Fibroblast of lung (primary cell): ENCODE measurements at regions not wholly inside any gene's neighbourhood (a gene's known extent, or its start where the extent isn't known, plus 50 kb on each side); places are given as distances from the start of the nearest gene placed in this dataset.

Experiments
- DNase-seq, 2 donors: peaks; one replicate each; pipeline versions ENCODE4 v3.0.0 to v3.0.0-alpha.2; 2010; ENCODE audit warnings: low read depth in 2 of 2
- H2AFZ ChIP-seq: 2 replicates; pipeline ENCODE4 v1.5.1; 2012; ENCODE audit warnings: low read length, control low read depth, inconsistent platforms
- H3K27ac ChIP-seq: 2 replicates; pipeline ENCODE4 v1.5.1; 2011; ENCODE audit warnings: low read length, control low read depth; ENCODE audit not compliant: insufficient read depth
- H3K27me3 ChIP-seq: 2 replicates; pipeline ENCODE4 v1.5.1; 2011; ENCODE audit warnings: mild to moderate bottlenecking, low read length; ENCODE audit not compliant: control insufficient read depth, insufficient read depth
- H3K36me3 ChIP-seq: 2 replicates; pipeline ENCODE4 v1.5.1; 2011; ENCODE audit warnings: low read length; ENCODE audit not compliant: control insufficient read depth, insufficient read depth
- H3K4me1 ChIP-seq: 2 replicates; pipeline ENCODE4 v1.5.1; 2011; ENCODE audit warnings: low read length; ENCODE audit not compliant: control insufficient read depth, insufficient read depth; ENCODE audit errors: extremely low read depth
- H3K4me2 ChIP-seq: 2 replicates; pipeline ENCODE4 v1.5.1; 2011; ENCODE audit warnings: low read length, control low read depth; ENCODE audit not compliant: insufficient read depth; ENCODE audit errors: extremely low read depth
- H3K4me3 ChIP-seq, 4 experiments: fragments of 200-600 bp in 1 of 4; sonication (generic) in 1 of 4; replicated peaks in 1 of 4; 2 replicates each; pipeline ENCODE4 v1.5.1; 2011 to 2016; ENCODE audit warnings: low read length in 4 of 4, low read depth in 3 of 4, mild to moderate bottlenecking in 3 of 4, control low read depth in 2 of 4, inconsistent platforms in 1 of 4, mixed read lengths in 1 of 4; ENCODE audit not compliant: insufficient read depth in 1 of 4; ENCODE audit errors: control extremely low read depth in 1 of 4
- H3K79me2 ChIP-seq: 2 replicates; pipeline ENCODE4 v1.5.1; 2012; ENCODE audit warnings: mild to moderate bottlenecking, low read length, inconsistent platforms; ENCODE audit not compliant: control insufficient read depth, insufficient read depth
- H3K9ac ChIP-seq: 2 replicates; pipeline ENCODE4 v1.5.1; 2011; ENCODE audit warnings: mild to moderate bottlenecking, low read length, control low read depth; ENCODE audit not compliant: insufficient read depth
- H3K9me3 ChIP-seq: 2 replicates; pipeline ENCODE4 v1.5.1; 2012; ENCODE audit warnings: low read depth, low read length; ENCODE audit not compliant: control insufficient read depth, insufficient read depth
- H4K20me1 ChIP-seq: 2 replicates; pipeline ENCODE4 v1.5.1; 2011; ENCODE audit warnings: low read length; ENCODE audit not compliant: control insufficient read depth, insufficient read depth; ENCODE audit errors: extremely low read depth
- EZH2 ChIP-seq: IDR thresholded peaks from 2 replicates; pipeline ENCODE4 v1.5.1; 2012; ENCODE audit warnings: low read length, control low read depth, mild to moderate bottlenecking; ENCODE audit errors: missing control alignments
- TF ChIP-seq, protein P1 (sequence below), 2 donors: IDR thresholded peaks in 1 of 2; conservative IDR thresholded peaks in 1 of 2; 1 replicate in 1 of 2; 2 replicates in 1 of 2; pipeline ENCODE4 v1.5.1; 2011 to 2012; ENCODE audit warnings: low read length in 2 of 2, control low read depth in 1 of 2, inconsistent platforms in 1 of 2, low read depth in 1 of 2, mild to moderate bottlenecking in 1 of 2

DNA sequence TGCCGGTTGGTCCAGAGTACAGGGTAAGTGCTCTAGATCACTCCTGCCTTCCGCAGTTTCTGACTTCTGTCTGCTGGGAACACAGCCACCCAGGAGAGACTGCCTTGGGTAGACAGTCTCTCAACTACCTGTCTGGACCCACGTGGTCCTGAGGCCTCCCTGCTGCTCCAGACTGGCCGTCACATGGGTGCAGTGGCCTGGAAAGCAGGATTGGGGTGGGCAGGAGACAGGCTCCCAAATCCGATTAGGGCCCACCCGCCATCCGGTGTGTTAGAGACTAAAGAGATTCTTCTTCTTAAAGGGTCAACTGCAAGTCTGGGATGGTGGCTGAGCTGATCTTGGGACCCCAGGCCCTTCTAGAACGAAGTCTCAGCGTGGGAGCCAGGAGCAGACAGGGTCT is 105.5 kb downstream of the EBNA1BP2 start:
- Histone ChIP-seq H3K9ac (no peak overlapping the region), H3K36me3 (no peaks in the 10 kb centered on the region), H3K79me2 (no peaks in the 10 kb centered on the region), H4K20me1 (no peaks in the 10 kb centered on the region), H3K4me2 (no peak overlapping the region), H3K4me1 (no peaks in the 10 kb centered on the region), H3K9me3 (no peaks in the 10 kb centered on the region), H3K27ac (no peak overlapping the region), H3K27me3 (no peaks in the 10 kb centered on the region), H3K4me3 (no peak overlapping the region), H2AFZ (no peak overlapping the region)
- no peak for DNase-seq
- TF ChIP-seq, protein P1, sequence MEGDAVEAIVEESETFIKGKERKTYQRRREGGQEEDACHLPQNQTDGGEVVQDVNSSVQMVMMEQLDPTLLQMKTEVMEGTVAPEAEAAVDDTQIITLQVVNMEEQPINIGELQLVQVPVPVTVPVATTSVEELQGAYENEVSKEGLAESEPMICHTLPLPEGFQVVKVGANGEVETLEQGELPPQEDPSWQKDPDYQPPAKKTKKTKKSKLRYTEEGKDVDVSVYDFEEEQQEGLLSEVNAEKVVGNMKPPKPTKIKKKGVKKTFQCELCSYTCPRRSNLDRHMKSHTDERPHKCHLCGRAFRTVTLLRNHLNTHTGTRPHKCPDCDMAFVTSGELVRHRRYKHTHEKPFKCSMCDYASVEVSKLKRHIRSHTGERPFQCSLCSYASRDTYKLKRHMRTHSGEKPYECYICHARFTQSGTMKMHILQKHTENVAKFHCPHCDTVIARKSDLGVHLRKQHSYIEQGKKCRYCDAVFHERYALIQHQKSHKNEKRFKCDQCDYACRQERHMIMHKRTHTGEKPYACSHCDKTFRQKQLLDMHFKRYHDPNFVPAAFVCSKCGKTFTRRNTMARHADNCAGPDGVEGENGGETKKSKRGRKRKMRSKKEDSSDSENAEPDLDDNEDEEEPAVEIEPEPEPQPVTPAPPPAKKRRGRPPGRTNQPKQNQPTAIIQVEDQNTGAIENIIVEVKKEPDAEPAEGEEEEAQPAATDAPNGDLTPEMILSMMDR (conservative IDR thresholded peaks at IDR 0.05 in 1 of 2, IDR thresholded peaks at IDR 0.05 in 1 of 2; ENCODE audit: low read depth in 1 of 2, low read length in 2 of 2) = no peak
- no peak for TF ChIP-seq EZH2

DNA sequence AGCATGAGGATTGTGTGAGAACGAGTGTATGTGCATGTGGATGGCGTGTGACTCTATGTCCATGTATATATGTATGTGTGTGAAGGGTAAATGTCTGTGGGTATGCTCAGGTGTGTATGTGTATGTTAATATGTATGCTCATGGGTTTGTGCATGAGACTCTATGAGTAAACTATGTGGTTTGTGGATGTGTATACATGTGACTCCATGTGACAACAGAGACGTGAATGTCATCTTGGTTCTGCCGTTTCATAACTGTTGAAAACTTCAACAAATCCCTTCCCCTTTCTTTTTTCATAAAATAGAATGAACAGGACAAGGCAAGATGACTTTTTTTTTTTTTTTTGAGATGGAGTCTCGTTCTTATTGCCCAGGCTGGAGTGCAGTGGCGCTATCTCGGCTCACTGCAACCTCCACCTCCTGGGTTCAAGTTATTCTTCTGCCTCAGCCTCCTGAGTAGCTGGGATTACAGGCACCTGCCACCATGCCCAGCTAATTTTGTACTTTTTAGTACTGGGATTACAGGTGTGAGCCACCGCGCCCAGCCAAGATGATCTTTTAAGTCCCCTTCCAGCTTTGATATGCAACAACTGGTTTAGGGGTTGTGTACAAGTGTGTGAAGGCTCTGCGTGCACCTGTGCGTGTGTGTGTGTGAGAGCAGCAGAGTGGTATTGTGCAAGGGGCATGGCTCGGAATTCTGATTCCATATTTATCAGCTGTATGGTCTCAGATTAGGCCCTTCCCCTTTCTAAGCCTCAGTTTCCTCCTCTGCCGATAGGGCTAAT is 106.3 kb downstream of the EBNA1BP2 start:
- TF ChIP-seq EZH2 = no peak
- TF ChIP-seq, protein P1 (conservative IDR thresholded peaks at IDR 0.05 in 1 of 2, IDR thresholded peaks at IDR 0.05 in 1 of 2; ENCODE audit: low read depth in 1 of 2, low read length in 2 of 2) = no peak
- H3K4me3 ChIP-seq = no peak overlapping the region
- H2AFZ ChIP-seq = no peak overlapping the region

DNA sequence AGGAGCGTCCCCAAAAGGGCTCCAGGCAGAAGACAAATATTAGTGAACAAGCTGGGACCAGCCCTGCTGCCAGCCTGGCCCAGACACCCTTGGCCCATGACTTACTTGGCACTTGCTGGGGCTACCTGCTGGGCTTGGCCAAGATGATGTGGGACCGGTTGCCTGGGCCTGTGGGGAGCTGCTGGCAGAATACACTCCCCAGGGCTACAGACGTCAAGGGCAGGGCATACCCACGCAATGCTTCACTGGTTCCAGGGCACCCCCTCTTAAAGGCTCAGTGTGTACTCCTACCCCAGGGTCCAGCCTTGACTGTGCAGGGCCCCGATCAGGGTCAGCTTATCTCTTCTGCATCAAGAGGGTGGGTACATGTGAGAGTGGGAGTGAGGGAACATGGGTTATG is 106.5 kb upstream of the SLC2A1 start:
- no peaks in the 10 kb centered on the region for H3K36me3 ChIP-seq
- no peaks in the 10 kb centered on the region for H3K79me2 ChIP-seq
- no peak for TF ChIP-seq EZH2
- TF ChIP-seq, protein P1 (conservative IDR thresholded peaks at IDR 0.05 in 1 of 2, IDR thresholded peaks at IDR 0.05 in 1 of 2; ENCODE audit: low read depth in 1 of 2, low read length in 2 of 2) = no peak
- no peak overlapping the region for H3K9ac ChIP-seq
- no peaks in the 10 kb centered on the region for H3K4me1 ChIP-seq
- no peaks in the 10 kb centered on the region for H3K27me3 ChIP-seq
- no peak overlapping the region for H2AFZ ChIP-seq
- H4K20me1 ChIP-seq = no peaks in the 10 kb centered on the region
- no peak overlapping the region for H3K4me2 ChIP-seq
- no peak for DNase-seq
- no peak overlapping the region for H3K27ac ChIP-seq
- no peaks in the 10 kb centered on the region for H3K9me3 ChIP-seq
- H3K4me3 ChIP-seq = no peak overlapping the region

More for the DNA sequence above, 106.3 kb downstream of the EBNA1BP2 start:
- Histone ChIP-seq H3K27me3 (no peaks in the 10 kb centered on the region), H3K36me3 (no peaks in the 10 kb centered on the region), H3K9me3 (no peaks in the 10 kb centered on the region), H3K4me2 (no peak overlapping the region), H3K9ac (no peak overlapping the region), H3K4me1 (no peaks in the 10 kb centered on the region), H3K79me2 (no peaks in the 10 kb centered on the region), H3K27ac (no peak overlapping the region), H4K20me1 (no peaks in the 10 kb centered on the region)
- no peak for DNase-seq
